ENCODE measurements at regions not wholly inside any gene's neighbourhood (a gene's known extent, or its start where the extent isn't known, plus 50 kb on each side); places are given as distances from the start of the nearest gene placed in this dataset.

- no peak for DNase-seq
Measured at GRCh38 chr3:41118461-41119390, 80.6 kb upstream of the CTNNB1 start.

GRCh38 chr3:41120460-41120859, 78.8 kb upstream of the CTNNB1 start:
- no peak for DNase-seq

- no peak for DNase-seq
Measured at GRCh38 chr3:41125258-41125657, 74.0 kb upstream of the CTNNB1 start.

GRCh38 chr3:41126472-41126871, 72.8 kb upstream of the CTNNB1 start:
- no peak for DNase-seq

- no peak for DNase-seq
Measured at GRCh38 chr3:41126961-41127360, 72.3 kb upstream of the CTNNB1 start.

- no peak for DNase-seq
Measured at GRCh38 chr3:41127414-41127813, 71.9 kb upstream of the CTNNB1 start.

GRCh38 chr3:41129731-41130130, 69.6 kb upstream of the CTNNB1 start:
- DNase-seq = no peak

- DNase-seq = no peak
Measured at GRCh38 chr3:41131224-41131623, 68.1 kb upstream of the CTNNB1 start.

GRCh38 chr3:41137686-41138111, 61.6 kb upstream of the CTNNB1 start:
- no peak for DNase-seq

- DNase-seq = no peak
Measured at GRCh38 chr3:41138146-41138545, 61.2 kb upstream of the CTNNB1 start.

GRCh38 chr3:41138601-41139000, 60.7 kb upstream of the CTNNB1 start:
- no peak for DNase-seq

- DNase-seq = no peak
Measured at GRCh38 chr3:41140242-41140641, 59.1 kb upstream of the CTNNB1 start.

- no peak for DNase-seq
Measured at GRCh38 chr3:41141433-41142167, 57.7 kb upstream of the CTNNB1 start.

- DNase-seq = no peak
Measured at GRCh38 chr3:41143421-41144031, 55.8 kb upstream of the CTNNB1 start.

GRCh38 chr3:41144631-41145030, 54.7 kb upstream of the CTNNB1 start:
- DNase-seq = no peak

- DNase-seq = no peak
Measured at GRCh38 chr3:41148478-41148877, 50.8 kb upstream of the CTNNB1 start.

- DNase-seq = no peak
Measured at GRCh38 chr3:41148901-41149300, 50.4 kb upstream of the CTNNB1 start.

Measured in stimulated activated CD4-positive, alpha-beta T cell treated with anti-CD3 and anti-CD28 coated beads, Interleukin-2, amount 100 ng/mL, for 48 hours (primary cell).